NK-92 treated with Interleukin-12 subunit alpha and Interleukin-12 subunit beta, amount 100 ng/mL, for 24 hours (cell line): ENCODE measurements at regions not wholly inside any gene's neighbourhood (a gene's known extent, or its start where the extent isn't known, plus 50 kb on each side); places are given as distances from the start of the nearest gene placed in this dataset.

Source experiments
- DNase-seq: peaks from one replicate; lab custom pipeline; 2025; lab: John Stamatoyannopoulos, UW

GRCh38 chr5:159861086-159861485 is 55.2 kb upstream of the ADRA1B start:
- no peak for DNase-seq

GRCh38 chr5:159864885-159865691 is 51.2 kb upstream of the ADRA1B start:
- DNase-seq = no peak

- DNase-seq = no peak
These were observed 50.2 kb upstream of the ADRA1B start for GRCh38 chr5:159866093-159866492.
